Activated naive CD8-positive, alpha-beta T cell treated with anti-CD3 and anti-CD28 coated beads, Interleukin-2, amount 50 U/mL, for 24 hours (primary cell): ENCODE measurements at regions not wholly inside any gene's neighbourhood (a gene's known extent, or its start where the extent isn't known, plus 50 kb on each side); places are given as distances from the start of the nearest gene placed in this dataset.

Experiments
- ATAC-seq: fragments of 150-1000 bp; cut with Tn5 transposase; one replicate; pipeline ENCODE4 v1.10.0; 2021
- DNase-seq: peaks from one replicate; pipeline ENCODE4 v3.0.0; 2021
- H3K27ac Mint-ChIP-seq: one replicate; pipeline ENCODE4 v1.8.0; 2021; ENCODE audit warnings: mild to moderate bottlenecking, mixed read lengths
- H3K27me3 Mint-ChIP-seq: one replicate; pipeline ENCODE4 v1.8.0; 2021; ENCODE audit warnings: mixed read lengths
- H3K36me3 Mint-ChIP-seq: one replicate; pipeline ENCODE4 v1.8.0; 2021; ENCODE audit warnings: low read depth, mixed read lengths
- H3K4me1 Mint-ChIP-seq: one replicate; pipeline ENCODE4 v1.8.0; 2021; ENCODE audit warnings: mixed read lengths
- H3K4me3 Mint-ChIP-seq: one replicate; pipeline ENCODE4 v1.8.0; 2021; ENCODE audit warnings: mild to moderate bottlenecking, moderate library complexity, mixed read lengths
- H3K9me3 Mint-ChIP-seq: one replicate; pipeline ENCODE4 v1.8.0; 2021; ENCODE audit warnings: mixed read lengths

GRCh38 chr16:66315210-66315825 lies 51.2 kb upstream of the CDH5 start:
- no peaks in the 10 kb centered on the region for H3K9me3 Mint-ChIP-seq
- H3K27ac Mint-ChIP-seq: no peak overlapping the region
- peak; percentile 77 for ATAC-seq
- peaks cover 5% of the 10 kb centered on the region for H3K4me1 Mint-ChIP-seq
- peak; percentile 48 for DNase-seq
- no peak overlapping the region for H3K4me3 Mint-ChIP-seq
- no peaks in the 10 kb centered on the region for H3K36me3 Mint-ChIP-seq
- peaks cover 5% of the 10 kb centered on the region for H3K27me3 Mint-ChIP-seq

DNA sequence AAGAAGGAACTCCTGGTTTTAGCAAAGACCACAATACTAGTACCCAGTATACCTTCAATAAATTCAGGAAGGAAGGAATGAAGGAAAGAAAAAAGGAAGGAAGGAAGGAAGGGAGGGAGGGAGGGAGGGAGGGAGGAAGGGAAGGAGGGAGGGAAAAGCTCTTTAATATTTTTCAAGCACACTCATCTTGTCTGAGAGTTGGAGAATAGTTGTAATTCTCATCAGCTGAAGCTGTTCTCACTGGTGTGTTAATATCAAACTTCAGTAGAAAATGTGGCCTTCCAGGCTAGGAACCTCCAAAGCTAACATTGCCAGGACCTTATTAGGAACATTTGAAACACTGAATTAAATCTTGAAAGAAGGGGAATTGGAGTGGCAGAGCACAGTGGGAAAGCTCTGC lies 55.2 kb upstream of the CDH5 start:
- ATAC-seq (no peak), DNase-seq (no peak)
- H3K36me3 Mint-ChIP-seq: no peaks in the 10 kb centered on the region
- H3K27me3 Mint-ChIP-seq: peaks cover 5% of the 10 kb centered on the region
- no peaks in the 10 kb centered on the region for H3K9me3 Mint-ChIP-seq
- H3K4me1 Mint-ChIP-seq: peaks cover 5% of the 10 kb centered on the region
- no peak overlapping the region for H3K4me3 Mint-ChIP-seq
- H3K27ac Mint-ChIP-seq: no peak overlapping the region

DNA sequence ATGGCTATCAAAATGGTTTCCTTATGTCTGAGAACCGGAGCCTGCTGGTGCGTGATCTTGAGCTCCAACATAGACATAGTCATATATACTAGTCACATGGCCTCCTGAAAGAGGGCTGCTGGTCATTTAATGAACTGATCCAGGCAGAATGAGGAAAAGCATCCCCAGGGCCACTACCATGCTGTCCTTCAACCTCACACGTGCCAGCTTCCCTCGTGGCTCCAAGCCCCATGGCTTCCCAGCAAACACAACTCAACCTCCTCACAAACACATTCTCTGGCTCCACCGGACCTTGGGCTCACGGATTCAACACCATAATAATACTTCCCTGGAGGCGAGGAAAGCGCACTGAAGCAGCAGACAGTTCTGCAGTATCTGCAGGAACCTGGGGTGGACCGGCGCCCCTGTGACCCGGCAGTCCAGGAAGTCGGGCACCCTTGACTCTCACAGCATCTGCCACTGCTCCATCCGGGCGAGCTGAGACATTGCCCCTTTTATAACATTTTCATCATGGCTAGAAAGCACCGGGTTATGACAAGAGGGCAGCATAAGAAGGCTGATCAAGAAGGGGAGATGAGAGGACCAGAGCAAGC lies 57.2 kb upstream of the CDH5 start:
- Mint-ChIP-seq H3K36me3 (no peaks in the 10 kb centered on the region), H3K27me3 (peaks cover 3% of the 10 kb centered on the region), H3K4me3 (no peak overlapping the region), H3K4me1 (no peaks in the 10 kb centered on the region), H3K9me3 (no peaks in the 10 kb centered on the region), H3K27ac (no peak overlapping the region)
- ATAC-seq (no peak), DNase-seq (no peak)

GRCh38 chr16:66308096-66308495 lies 58.4 kb upstream of the CDH5 start:
- H3K4me1 Mint-ChIP-seq: no peaks in the 10 kb centered on the region
- H3K4me3 Mint-ChIP-seq: no peak overlapping the region
- ATAC-seq: no peak
- DNase-seq: no peak
- H3K9me3 Mint-ChIP-seq: no peaks in the 10 kb centered on the region
- H3K27ac Mint-ChIP-seq: no peak overlapping the region
- no peaks in the 10 kb centered on the region for H3K27me3 Mint-ChIP-seq
- no peaks in the 10 kb centered on the region for H3K36me3 Mint-ChIP-seq

- Mint-ChIP-seq H3K36me3 (no peaks in the 10 kb centered on the region), H3K4me3 (no peak overlapping the region), H3K27ac (no peak overlapping the region), H3K4me1 (no peaks in the 10 kb centered on the region), H3K9me3 (no peaks in the 10 kb centered on the region), H3K27me3 (no peaks in the 10 kb centered on the region)
- ATAC-seq (no peak), DNase-seq (no peak)
Measured at GRCh38 chr16:66306366-66307150, 59.9 kb upstream of the CDH5 start.

DNA sequence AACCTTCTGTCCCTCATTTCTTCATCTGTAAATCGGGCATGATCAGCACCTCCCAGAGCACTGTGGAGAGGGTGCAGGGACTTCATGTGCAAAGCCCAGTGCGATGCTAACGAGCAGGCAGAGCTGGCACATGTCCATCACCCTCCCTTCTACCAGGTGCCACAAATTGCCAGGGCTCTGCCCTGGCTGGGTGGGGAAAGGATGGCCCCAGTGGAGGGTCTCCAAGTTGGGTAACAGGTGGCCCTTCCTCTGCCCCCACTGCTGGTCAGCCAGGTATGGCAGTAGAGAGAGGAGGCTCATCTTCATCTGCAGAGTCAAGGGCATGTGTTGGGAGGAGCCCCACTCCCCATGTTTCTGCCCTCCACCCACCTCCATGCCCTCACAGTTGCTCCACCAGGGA lies 61.5 kb upstream of the CDH5 start:
- DNase-seq: no peak
- no peak overlapping the region for H3K4me3 Mint-ChIP-seq
- no peaks in the 10 kb centered on the region for H3K27me3 Mint-ChIP-seq
- no peak for ATAC-seq
- no peaks in the 10 kb centered on the region for H3K4me1 Mint-ChIP-seq
- no peaks in the 10 kb centered on the region for H3K36me3 Mint-ChIP-seq
- no peak overlapping the region for H3K27ac Mint-ChIP-seq
- H3K9me3 Mint-ChIP-seq: no peaks in the 10 kb centered on the region

GRCh38 chr16:66304151-66304550 lies 62.3 kb upstream of the CDH5 start:
- Mint-ChIP-seq H3K4me1 (peaks cover 4% of the 10 kb centered on the region), H3K36me3 (no peaks in the 10 kb centered on the region), H3K9me3 (no peaks in the 10 kb centered on the region), H3K27ac (no peak overlapping the region), H3K4me3 (no peak overlapping the region), H3K27me3 (no peaks in the 10 kb centered on the region)
- DNase-seq (no peak), ATAC-seq (no peak)

DNA sequence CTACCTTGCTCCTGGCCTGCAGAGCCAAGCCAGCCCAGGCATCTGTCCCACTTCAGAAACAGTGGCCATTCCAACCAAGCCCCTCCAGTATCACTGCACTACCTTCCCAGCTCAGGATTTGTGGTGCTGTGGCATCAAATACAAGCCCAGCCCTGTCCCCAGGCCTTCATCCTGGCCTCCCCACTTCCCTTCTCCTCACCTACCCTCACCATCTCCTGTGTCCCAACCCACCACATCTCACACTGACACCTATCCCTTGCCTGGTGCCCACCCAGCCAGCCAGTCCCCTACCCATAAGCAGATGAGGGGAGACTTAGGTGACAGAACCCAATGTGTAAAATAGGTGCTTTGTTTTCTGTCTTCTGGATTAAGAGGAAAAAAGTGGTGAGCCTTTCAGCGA lies 66.0 kb upstream of the CDH5 start:
- no peak for ATAC-seq
- peaks cover 4% of the 10 kb centered on the region for H3K4me1 Mint-ChIP-seq
- no peaks in the 10 kb centered on the region for H3K27me3 Mint-ChIP-seq
- DNase-seq: no peak
- no peaks in the 10 kb centered on the region for H3K9me3 Mint-ChIP-seq
- H3K4me3 Mint-ChIP-seq: no peak overlapping the region
- no peaks in the 10 kb centered on the region for H3K36me3 Mint-ChIP-seq
- H3K27ac Mint-ChIP-seq: no peak overlapping the region

DNA sequence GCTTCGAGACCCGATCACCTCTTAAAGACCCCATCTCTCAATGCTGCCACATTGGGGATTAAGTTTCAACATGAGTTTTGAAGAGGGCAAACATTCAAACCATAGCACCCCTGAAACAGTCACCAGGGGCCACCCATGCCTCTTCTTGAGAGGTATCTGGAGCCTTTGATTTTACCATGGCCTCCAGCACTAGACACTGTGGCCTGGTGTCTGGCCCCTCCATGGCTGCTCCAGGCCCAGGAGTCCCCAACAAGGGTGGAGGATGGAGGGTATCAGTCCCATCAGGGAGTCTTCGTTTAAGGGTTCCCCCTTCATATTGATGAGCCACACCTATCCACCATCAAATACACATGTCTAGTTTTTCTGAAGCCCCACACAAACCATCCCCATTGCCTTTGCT lies 66.5 kb upstream of the CDH5 start:
- no peak for DNase-seq
- Mint-ChIP-seq H3K27me3 (no peaks in the 10 kb centered on the region), H3K36me3 (no peaks in the 10 kb centered on the region), H3K27ac (no peak overlapping the region), H3K4me3 (no peak overlapping the region), H3K4me1 (peaks cover 4% of the 10 kb centered on the region), H3K9me3 (no peaks in the 10 kb centered on the region)
- ATAC-seq: no peak

DNA sequence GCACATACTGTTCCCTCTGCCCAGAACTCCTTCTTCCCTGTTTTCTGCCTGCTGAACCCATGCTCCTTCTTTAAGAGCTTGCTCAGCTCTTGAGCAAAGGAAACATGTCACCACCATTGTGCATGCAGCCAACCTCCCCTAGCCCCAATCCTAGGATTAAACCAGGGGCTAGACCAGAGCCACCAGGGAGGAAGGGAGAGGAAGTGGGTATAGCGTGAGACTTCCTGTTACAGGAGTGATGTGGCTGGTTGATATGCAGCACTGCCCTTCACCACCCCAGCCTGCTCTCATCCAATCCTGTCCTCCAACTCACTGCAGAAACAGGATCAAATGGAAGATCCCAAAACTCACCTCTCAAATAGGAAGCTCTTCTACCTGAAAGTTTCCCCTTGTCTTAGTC lies 67.1 kb upstream of the CDH5 start:
- Mint-ChIP-seq H3K4me3 (no peak overlapping the region), H3K9me3 (no peaks in the 10 kb centered on the region), H3K27me3 (no peaks in the 10 kb centered on the region), H3K27ac (no peak overlapping the region), H3K4me1 (peaks cover 4% of the 10 kb centered on the region), H3K36me3 (no peaks in the 10 kb centered on the region)
- ATAC-seq: no peak
- no peak for DNase-seq

DNA sequence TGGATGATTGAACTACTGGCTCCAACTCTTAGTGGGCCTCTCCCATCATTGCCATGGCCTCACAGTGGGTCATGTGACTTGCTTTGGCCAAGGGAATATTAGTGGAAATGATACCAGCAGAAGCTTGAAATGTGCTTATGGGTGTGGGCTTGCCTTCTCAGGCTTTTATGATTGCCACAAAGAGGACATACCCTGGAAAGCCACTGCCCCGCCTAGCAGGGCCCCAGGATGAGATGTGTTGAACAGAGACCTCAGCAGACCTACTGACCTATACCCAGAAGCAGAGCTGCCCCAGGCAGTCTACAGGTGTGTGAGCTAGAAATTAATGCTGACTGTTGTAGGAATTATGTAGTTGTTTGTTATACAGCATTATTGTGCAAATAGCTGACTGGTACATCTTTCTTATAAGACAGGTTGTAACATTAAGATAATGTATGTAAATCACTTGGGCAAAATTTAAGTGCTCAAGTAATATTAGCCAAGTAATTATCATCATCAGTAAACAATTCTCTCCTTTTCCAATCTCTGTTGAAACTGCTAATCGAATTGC lies 67.8 kb upstream of the CDH5 start:
- no peaks in the 10 kb centered on the region for H3K36me3 Mint-ChIP-seq
- no peaks in the 10 kb centered on the region for H3K9me3 Mint-ChIP-seq
- H3K4me3 Mint-ChIP-seq: no peak overlapping the region
- H3K27ac Mint-ChIP-seq: no peak overlapping the region
- DNase-seq (no peak), ATAC-seq (no peak)
- peaks cover 4% of the 10 kb centered on the region for H3K4me1 Mint-ChIP-seq
- no peaks in the 10 kb centered on the region for H3K27me3 Mint-ChIP-seq

GRCh38 chr16:66298006-66298405 lies 68.5 kb upstream of the CDH5 start:
- H3K36me3 Mint-ChIP-seq: no peaks in the 10 kb centered on the region
- ATAC-seq: no peak

GRCh38 chr16:66296591-66296990 lies 69.9 kb upstream of the CDH5 start:
- no peaks in the 10 kb centered on the region for H3K9me3 Mint-ChIP-seq
- H3K27ac Mint-ChIP-seq: no peak overlapping the region
- no peak for DNase-seq
- H3K27me3 Mint-ChIP-seq: peaks cover 7% of the 10 kb centered on the region
- no peaks in the 10 kb centered on the region for H3K36me3 Mint-ChIP-seq
- no peak overlapping the region for H3K4me3 Mint-ChIP-seq
- H3K4me1 Mint-ChIP-seq: peaks cover 4% of the 10 kb centered on the region
- no peak for ATAC-seq

More at GRCh38 chr16:66298006-66298405, 68.5 kb upstream of the CDH5 start:
- no peak overlapping the region for H3K27ac Mint-ChIP-seq
- H3K27me3 Mint-ChIP-seq: peaks cover 3% of the 10 kb centered on the region
- H3K4me3 Mint-ChIP-seq: no peak overlapping the region
- peaks cover 4% of the 10 kb centered on the region for H3K4me1 Mint-ChIP-seq
- DNase-seq: no peak
- H3K9me3 Mint-ChIP-seq: no peaks in the 10 kb centered on the region

- no peaks in the 10 kb centered on the region for H3K36me3 Mint-ChIP-seq
- no peaks in the 10 kb centered on the region for H3K9me3 Mint-ChIP-seq
- H3K4me3 Mint-ChIP-seq: no peak overlapping the region
- H3K27me3 Mint-ChIP-seq: peaks cover 7% of the 10 kb centered on the region
- ATAC-seq (no peak), DNase-seq (no peak)
- peaks cover 4% of the 10 kb centered on the region for H3K4me1 Mint-ChIP-seq
- H3K27ac Mint-ChIP-seq: no peak overlapping the region
Measured at GRCh38 chr16:66295761-66296546, 70.5 kb upstream of the CDH5 start.
